H9 (cell line): ENCODE measurements at regions not wholly inside any gene's neighbourhood (a gene's known extent, or its start where the extent isn't known, plus 50 kb on each side); places are given as distances from the start of the nearest gene placed in this dataset.

Source experiments
- DNase-seq: peaks from one replicate; pipeline ENCODE4 v3.0.0-alpha.2; 2017
- H2AFZ ChIP-seq: one replicate; pipeline ENCODE4 v1.6.1; 2013; ENCODE audit warnings: mild to moderate bottlenecking, low read length, control low read depth, moderate library complexity
- H2AK5ac ChIP-seq: 2 replicates; pipeline ENCODE4 v1.6.1; 2013; ENCODE audit warnings: low read length, control low read depth, mixed read lengths; ENCODE audit not compliant: insufficient read length
- H2BK120ac ChIP-seq: one replicate; pipeline ENCODE4 v1.6.1; 2013; ENCODE audit warnings: low read depth, mild to moderate bottlenecking, low read length, control low read depth, inconsistent platforms; ENCODE audit not compliant: poor library complexity, severe bottlenecking
- H2BK12ac ChIP-seq: 2 replicates; pipeline ENCODE4 v1.6.1; 2013; ENCODE audit warnings: low read length, control low read depth, mixed read lengths, low read depth; ENCODE audit not compliant: insufficient read length
- H2BK15ac ChIP-seq: 2 replicates; pipeline ENCODE4 v1.6.1; 2013; ENCODE audit warnings: low read depth, low read length, control low read depth
- H2BK20ac ChIP-seq: one replicate; pipeline ENCODE4 v1.6.1; 2013; ENCODE audit warnings: low read depth, mild to moderate bottlenecking, low read length, control low read depth, inconsistent platforms; ENCODE audit not compliant: poor library complexity, severe bottlenecking
- H2BK5ac ChIP-seq: 2 replicates; pipeline ENCODE4 v1.6.1; 2013; ENCODE audit warnings: low read length, control low read depth, mixed read lengths; ENCODE audit not compliant: insufficient read length
- H3K14ac ChIP-seq: 2 replicates; pipeline ENCODE4 v1.6.1; 2013; ENCODE audit warnings: low read length, control low read depth; ENCODE audit not compliant: insufficient read depth
- H3K18ac ChIP-seq: 2 replicates; pipeline ENCODE4 v1.6.1; 2013; ENCODE audit warnings: low read depth, mild to moderate bottlenecking, mixed read lengths, low read length, control low read depth; ENCODE audit not compliant: insufficient read length
- H3K23ac ChIP-seq: 2 replicates; pipeline ENCODE4 v1.6.1; 2013; ENCODE audit warnings: low read length, control low read depth, mixed read lengths, low read depth; ENCODE audit not compliant: insufficient read length
- H3K23me2 ChIP-seq: 2 replicates; pipeline ENCODE4 v1.6.1; 2013; ENCODE audit warnings: low read depth, mild to moderate bottlenecking, mixed read lengths, low read length, control low read depth; ENCODE audit not compliant: insufficient read length, poor library complexity, severe bottlenecking
- H3K27ac ChIP-seq: 2 replicates; pipeline ENCODE4 v1.5.1; 2013; ENCODE audit warnings: low read length, control low read depth, mixed read lengths, low read depth; ENCODE audit not compliant: insufficient read length
- H3K27me3 ChIP-seq: 2 replicates; pipeline ENCODE4 v1.6.1; 2013; ENCODE audit warnings: low read length, control low read depth, inconsistent platforms; ENCODE audit not compliant: insufficient read depth
- H3K4ac ChIP-seq: 2 replicates; pipeline ENCODE4 v1.6.1; 2013; ENCODE audit warnings: low read depth, mild to moderate bottlenecking, control low read depth, inconsistent platforms, low read length, moderate library complexity
- H3K4me1 ChIP-seq: 2 replicates; pipeline ENCODE4 v1.6.1; 2013; ENCODE audit warnings: low read length, control low read depth, inconsistent platforms; ENCODE audit not compliant: insufficient read depth
- H3K4me2 ChIP-seq: 2 replicates; pipeline ENCODE4 v1.6.1; 2013; ENCODE audit warnings: low read length, control low read depth, mixed read lengths; ENCODE audit not compliant: insufficient read length, insufficient read depth
- H3K56ac ChIP-seq: 2 replicates; pipeline ENCODE4 v1.6.1; 2013; ENCODE audit warnings: low read depth, mild to moderate bottlenecking, mixed read lengths, low read length, control low read depth; ENCODE audit not compliant: insufficient read length
- H3K79me1 ChIP-seq: 2 replicates; pipeline ENCODE4 v1.6.1; 2013; ENCODE audit warnings: low read depth, mild to moderate bottlenecking, moderate library complexity, low read length, control low read depth, inconsistent platforms; ENCODE audit not compliant: insufficient read depth, poor library complexity, severe bottlenecking
- H3K79me2 ChIP-seq: 2 replicates; pipeline ENCODE4 v1.6.1; 2013; ENCODE audit warnings: low read length, control low read depth, inconsistent platforms; ENCODE audit not compliant: insufficient read depth
- H3K9ac ChIP-seq: 2 replicates; pipeline ENCODE4 v1.6.1; 2013; ENCODE audit warnings: low read length, control low read depth, mixed read lengths; ENCODE audit not compliant: insufficient read length; ENCODE audit errors: extremely low read depth
- H3K9me3 ChIP-seq: one replicate; pipeline ENCODE4 v1.6.1; 2013; ENCODE audit warnings: low read depth, low read length, inconsistent platforms; ENCODE audit not compliant: control insufficient read depth
- H3T11ph ChIP-seq: one replicate; pipeline ENCODE4 v1.6.1; 2013; ENCODE audit warnings: mild to moderate bottlenecking, low read length, control low read depth, inconsistent platforms
- H4K20me1 ChIP-seq: one replicate; pipeline ENCODE4 v1.6.1; 2013; ENCODE audit not compliant: control insufficient read depth, insufficient read length, insufficient read depth
- H4K5ac ChIP-seq: 2 replicates; pipeline ENCODE4 v1.6.1; 2013; ENCODE audit warnings: low read depth, mild to moderate bottlenecking, mixed read lengths, low read length, control low read depth; ENCODE audit not compliant: insufficient read length
- H4K8ac ChIP-seq: replicated peaks from 2 replicates; pipeline ENCODE4 v1.6.1; 2013; ENCODE audit warnings: low read length, control low read depth, mixed read lengths, low read depth; ENCODE audit not compliant: insufficient read length
- H4K91ac ChIP-seq: 2 replicates; pipeline ENCODE4 v1.6.1; 2013; ENCODE audit warnings: low read depth, mild to moderate bottlenecking, moderate library complexity, mixed read lengths, low read length, control low read depth; ENCODE audit not compliant: insufficient read length
- H3K27ac Mint-ChIP-seq, 3 experiments: 2 replicates in 2 of 3; 3 replicates in 1 of 3; pipeline ENCODE4 v1.8.0; 2020 to 2021; ENCODE audit warnings: mixed read lengths in 3 of 3, mild to moderate bottlenecking in 1 of 3, moderate library complexity in 1 of 3
- H3K27me3 Mint-ChIP-seq: 2 replicates; pipeline ENCODE4 v1.8.0; 2021; ENCODE audit warnings: low read depth, mild to moderate bottlenecking, moderate library complexity, mixed read lengths
- H3K36me3 Mint-ChIP-seq, 3 experiments: 2 replicates in 2 of 3; 3 replicates in 1 of 3; pipeline ENCODE4 v1.8.0; 2020 to 2021; ENCODE audit warnings: low read depth in 3 of 3, mixed read lengths in 3 of 3; ENCODE audit not compliant: insufficient read depth in 1 of 3
- H3K4me1 Mint-ChIP-seq, 2 experiments: 2 replicates each; pipeline ENCODE4 v1.8.0; 2020; ENCODE audit warnings: mixed read lengths in 2 of 2
- H3K4me3 Mint-ChIP-seq, 2 experiments: 2 replicates in 1 of 2; 3 replicates in 1 of 2; pipeline ENCODE4 v1.8.0; 2020 to 2021; ENCODE audit warnings: mild to moderate bottlenecking in 2 of 2, mixed read lengths in 2 of 2, moderate library complexity in 1 of 2
- H3K9me3 Mint-ChIP-seq, 2 experiments: 2 replicates in 1 of 2; 3 replicates in 1 of 2; pipeline ENCODE4 v1.8.0; 2020; ENCODE audit warnings: mild to moderate bottlenecking in 2 of 2, mixed read lengths in 2 of 2, moderate library complexity in 1 of 2
- WGBS: extraction: QIAGEN DNeasy Blood & Tissue Kit; methylation state at CpG from one replicate; pipeline ENCODE4 v1.1.7; 2013; ENCODE audit warnings: missing lambda C conversion rate, low lambda C conversion rate, mixed read lengths; ENCODE audit not compliant: insufficient read length; ENCODE audit errors: extremely low coverage; 5-methylcytosine and 5-hydroxymethylcytosine counted together
- TF ChIP-seq, protein P1 (sequence below): fragments of 200-600 bp; sonication (generic); conservative IDR thresholded peaks from 3 replicates; pipeline ENCODE4 v1.8.0; 2021; ENCODE audit warnings: antibody characterized with exemption, mild to moderate bottlenecking

DNA sequence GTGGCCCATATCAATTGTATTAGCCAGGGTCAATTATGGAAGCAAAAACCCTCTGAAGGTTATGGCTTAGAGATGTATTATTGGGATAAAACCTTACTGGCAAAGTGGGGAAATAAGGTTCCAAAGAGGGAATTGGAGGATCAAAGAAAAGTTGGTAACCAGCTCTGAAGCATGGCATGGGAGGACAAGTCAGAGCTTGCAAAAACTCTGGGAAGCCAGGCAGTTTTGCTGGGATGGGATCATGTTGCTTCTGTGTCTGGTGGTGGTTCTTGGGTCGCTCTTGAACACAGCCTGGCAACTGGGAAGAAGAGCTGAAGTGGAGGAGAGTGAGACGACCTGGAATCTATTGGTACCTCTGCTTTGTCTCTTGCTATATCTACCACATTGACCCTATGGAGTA lies 162.6 kb downstream of the PMAIP1 start:
- Histone ChIP-seq H3K56ac (no peak overlapping the region), H3K27ac (no peak overlapping the region), H3K18ac (no peak overlapping the region), H2BK20ac (no peak overlapping the region), H2BK15ac (no peak overlapping the region), H3K14ac (no peak overlapping the region), H3K4me1 (peaks cover 6% of the 10 kb centered on the region; the same call in 1 of the 2 replicates), H3K23me2 (no peaks in the 10 kb centered on the region), H3K4me2 (no peak overlapping the region), H3K4ac (no peak overlapping the region), H3K23ac (no peak overlapping the region), H4K20me1 (no peaks in the 10 kb centered on the region), H3K79me2 (no peaks in the 10 kb centered on the region), H2BK12ac (no peak overlapping the region), H3K27me3 (no peaks in the 10 kb centered on the region), H3K9me3 (no peaks in the 10 kb centered on the region), H4K91ac (no peak overlapping the region), H4K8ac (no peak overlapping the region), H2AFZ (no peak overlapping the region), H3K79me1 (no peaks in the 10 kb centered on the region), H3T11ph (no peak overlapping the region), H4K5ac (no peak overlapping the region), H2AK5ac (no peak overlapping the region), H3K9ac (no peak overlapping the region), H2BK5ac (no peak overlapping the region), H2BK120ac (no peak overlapping the region)
- H3K4me3 Mint-ChIP-seq, result no peak overlapping the region
- no peak for DNase-seq
- peaks cover 7 to 20% of the 10 kb centered on the region in 2 experiments; a peak in 3 of 5 replicates for H3K9me3 Mint-ChIP-seq
- H3K27me3 Mint-ChIP-seq, result no peaks in the 10 kb centered on the region
- H3K27ac Mint-ChIP-seq, result no peak overlapping the region
- TF ChIP-seq, protein P1, sequence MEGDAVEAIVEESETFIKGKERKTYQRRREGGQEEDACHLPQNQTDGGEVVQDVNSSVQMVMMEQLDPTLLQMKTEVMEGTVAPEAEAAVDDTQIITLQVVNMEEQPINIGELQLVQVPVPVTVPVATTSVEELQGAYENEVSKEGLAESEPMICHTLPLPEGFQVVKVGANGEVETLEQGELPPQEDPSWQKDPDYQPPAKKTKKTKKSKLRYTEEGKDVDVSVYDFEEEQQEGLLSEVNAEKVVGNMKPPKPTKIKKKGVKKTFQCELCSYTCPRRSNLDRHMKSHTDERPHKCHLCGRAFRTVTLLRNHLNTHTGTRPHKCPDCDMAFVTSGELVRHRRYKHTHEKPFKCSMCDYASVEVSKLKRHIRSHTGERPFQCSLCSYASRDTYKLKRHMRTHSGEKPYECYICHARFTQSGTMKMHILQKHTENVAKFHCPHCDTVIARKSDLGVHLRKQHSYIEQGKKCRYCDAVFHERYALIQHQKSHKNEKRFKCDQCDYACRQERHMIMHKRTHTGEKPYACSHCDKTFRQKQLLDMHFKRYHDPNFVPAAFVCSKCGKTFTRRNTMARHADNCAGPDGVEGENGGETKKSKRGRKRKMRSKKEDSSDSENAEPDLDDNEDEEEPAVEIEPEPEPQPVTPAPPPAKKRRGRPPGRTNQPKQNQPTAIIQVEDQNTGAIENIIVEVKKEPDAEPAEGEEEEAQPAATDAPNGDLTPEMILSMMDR, result no peak
- H3K36me3 Mint-ChIP-seq, result peaks cover 3 to 18% (median 6%) of the 10 kb centered on the region in 3 experiments; a peak in 6 of 7 replicates
- no CpG with 5 or more reads among the region's 2 CpGs for WGBS
- H3K4me1 Mint-ChIP-seq, result peaks cover 15 to 21% of the 10 kb centered on the region in 2 experiments
